Inflammatory macrophage treated with lipopolysaccharide for 4 hours (primary cell): ENCODE measurements at regions not wholly inside any gene's neighbourhood (a gene's known extent, or its start where the extent isn't known, plus 50 kb on each side); places are given as distances from the start of the nearest gene placed in this dataset.
"Not testable (repeated sequence)": the region's sequence is repeated elsewhere in the genome, so short reads cannot be mapped to it uniquely, and the experiment has no call there.

Experiments used
- DNase-seq: peaks from one replicate; pipeline ENCODE4 v3.0.0-alpha.2; 2020

GRCh38 chr5:28421141-28421540, 1382.8 kb upstream of the CDH9 start:
- no peak for DNase-seq

- no peak for DNase-seq
These were observed 1377.5 kb upstream of the CDH9 start for GRCh38 chr5:28415791-28416443.

GRCh38 chr5:28414619-28415018, 1376.2 kb upstream of the CDH9 start:
- no peak for DNase-seq

GRCh38 chr5:28408651-28409050, 1370.3 kb upstream of the CDH9 start:
- no peak for DNase-seq

DNA sequence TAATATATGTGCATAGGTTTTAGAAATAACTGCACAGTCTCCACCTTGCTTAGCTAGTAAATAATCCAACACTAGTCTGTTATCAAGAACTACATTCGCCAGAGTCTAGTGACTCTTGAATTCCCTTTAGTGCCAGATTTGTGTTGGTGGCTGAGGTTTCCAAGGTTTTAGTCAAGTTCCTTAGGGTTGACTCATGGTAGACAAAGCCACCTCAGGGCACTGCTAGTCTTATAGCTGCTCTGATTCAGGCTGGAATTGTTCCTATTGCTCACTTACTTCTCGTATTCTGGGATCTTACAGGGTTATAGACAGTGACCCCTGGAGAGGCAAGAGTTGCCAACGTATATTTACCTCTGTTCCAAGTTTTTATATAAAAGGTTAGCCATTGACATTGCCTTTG, 1369.8 kb upstream of the CDH9 start:
- DNase-seq, result no peak

- DNase-seq, result no peak
These were observed 1366.1 kb upstream of the CDH9 start for GRCh38 chr5:28404363-28405071.

GRCh38 chr5:28403846-28404245, 1365.5 kb upstream of the CDH9 start:
- DNase-seq, result no peak

DNA sequence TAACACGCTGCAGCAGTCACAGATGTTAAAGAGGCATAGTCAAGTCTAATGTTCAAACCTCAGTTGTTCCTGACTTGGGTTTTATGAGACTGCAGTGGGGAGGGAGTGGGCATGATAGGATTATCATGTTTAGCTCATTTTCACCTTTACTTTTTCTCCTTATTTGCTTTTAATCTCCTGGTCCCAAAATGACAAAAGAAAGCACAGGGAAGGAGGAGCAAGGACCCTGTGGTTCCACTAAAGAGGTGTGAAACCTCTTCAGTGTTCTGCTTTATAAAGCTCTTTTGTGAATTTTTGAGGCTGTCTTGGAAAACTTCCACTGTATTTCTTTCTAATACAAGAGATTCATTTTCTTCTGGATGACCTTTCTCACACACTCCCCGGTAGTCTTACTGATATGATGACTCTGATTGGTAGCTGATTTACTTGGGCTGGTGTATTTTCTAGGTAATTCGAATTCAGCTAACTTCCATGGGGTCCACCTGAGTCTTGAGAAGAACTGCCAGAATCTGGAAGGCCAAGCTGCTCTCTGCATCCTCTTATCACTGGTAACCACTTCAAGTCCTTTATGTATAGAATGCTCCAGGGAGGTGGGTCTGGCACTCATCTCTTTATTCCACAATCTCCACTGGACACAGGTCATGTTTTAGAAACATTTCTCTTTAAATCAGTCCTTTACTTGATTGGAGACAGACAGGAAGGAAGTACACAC, 1364.4 kb upstream of the CDH9 start:
- DNase-seq, result no peak

DNA sequence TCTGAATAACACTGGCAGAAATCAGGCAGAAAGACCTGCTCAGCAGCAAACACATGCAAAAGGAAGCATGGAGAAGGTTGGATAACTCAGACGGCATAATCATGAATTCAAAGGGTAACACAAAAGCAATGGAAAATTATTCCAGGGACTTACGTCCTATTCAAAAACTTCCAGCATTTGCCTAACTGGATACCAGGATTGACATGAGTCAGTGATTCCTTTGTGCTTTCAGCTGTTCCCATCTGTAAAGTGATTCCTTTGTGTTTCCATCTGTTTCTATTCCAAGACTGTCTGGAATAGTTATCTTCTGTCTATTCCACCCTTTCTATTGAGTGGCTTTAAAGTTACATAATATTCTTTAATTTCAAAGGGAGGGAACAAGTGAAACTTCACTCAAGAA, 1361.7 kb upstream of the CDH9 start:
- DNase-seq, result no peak

DNA sequence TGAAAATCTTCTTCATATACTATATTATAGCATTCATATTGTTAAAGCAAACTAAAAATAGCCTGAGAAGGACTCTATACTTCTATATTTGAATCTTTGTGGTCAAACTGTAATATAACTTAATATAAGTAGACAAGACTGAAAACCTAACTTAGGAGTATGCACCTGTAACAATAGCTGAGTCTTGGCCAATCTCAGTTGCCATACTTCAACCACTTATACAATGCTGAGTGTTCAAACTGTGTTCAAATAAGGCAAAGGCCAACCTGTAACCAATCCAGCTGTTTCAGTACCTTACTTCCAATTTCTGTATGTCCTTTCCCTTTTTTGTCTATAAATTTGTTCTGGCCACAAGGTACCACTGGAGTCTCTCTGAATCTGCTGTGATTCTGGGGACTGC, 1360.8 kb upstream of the CDH9 start:
- DNase-seq, result no peak

GRCh38 chr5:28398185-28398584, 1359.8 kb upstream of the CDH9 start:
- no peak for DNase-seq

GRCh38 chr5:28397502-28397941, 1359.1 kb upstream of the CDH9 start:
- DNase-seq, result no peak

GRCh38 chr5:28391277-28391676, 1352.9 kb upstream of the CDH9 start:
- no peak for DNase-seq

DNA sequence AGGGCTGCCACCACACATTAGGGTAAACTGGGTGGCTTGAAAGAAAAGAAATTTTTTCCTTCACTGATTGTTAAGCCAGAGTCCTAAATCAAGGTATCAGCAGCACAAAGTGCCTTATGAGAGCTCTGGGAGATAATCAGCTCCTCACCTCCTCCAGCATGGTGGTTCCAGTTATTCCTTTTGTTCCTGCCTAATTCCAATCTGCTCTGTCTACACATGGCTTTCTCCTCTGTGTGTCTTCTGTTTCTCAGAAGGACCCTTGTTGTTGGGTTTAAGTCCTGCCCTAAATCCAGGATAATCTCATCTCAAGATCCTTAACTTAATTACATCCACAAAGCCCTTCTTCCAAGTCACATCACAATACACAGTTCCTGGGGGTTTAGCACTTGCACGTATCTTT, 1352.0 kb upstream of the CDH9 start:
- DNase-seq, result no peak

- DNase-seq, result not testable (repeated sequence)
These were observed 1351.3 kb upstream of the CDH9 start for GRCh38 chr5:28389727-28390126.

DNA sequence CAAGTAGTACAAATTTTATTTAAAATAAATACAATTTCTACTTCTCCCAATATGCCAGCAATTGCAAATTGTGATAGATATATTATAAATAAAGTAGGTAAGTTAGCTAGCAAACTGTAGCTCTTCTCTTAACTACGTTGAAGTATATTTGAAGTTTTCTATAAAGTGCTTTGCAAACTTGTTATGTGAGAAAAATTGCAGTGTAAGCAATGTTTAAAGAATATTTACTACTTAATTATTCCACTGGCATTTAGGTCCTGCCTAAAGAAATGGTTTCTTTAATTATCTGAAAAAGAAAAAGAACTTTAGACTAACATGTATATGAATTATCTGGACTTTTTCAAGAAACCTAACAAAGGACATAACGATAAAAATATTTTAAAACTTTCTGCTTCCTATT, 1350.0 kb upstream of the CDH9 start:
- no peak for DNase-seq

DNA sequence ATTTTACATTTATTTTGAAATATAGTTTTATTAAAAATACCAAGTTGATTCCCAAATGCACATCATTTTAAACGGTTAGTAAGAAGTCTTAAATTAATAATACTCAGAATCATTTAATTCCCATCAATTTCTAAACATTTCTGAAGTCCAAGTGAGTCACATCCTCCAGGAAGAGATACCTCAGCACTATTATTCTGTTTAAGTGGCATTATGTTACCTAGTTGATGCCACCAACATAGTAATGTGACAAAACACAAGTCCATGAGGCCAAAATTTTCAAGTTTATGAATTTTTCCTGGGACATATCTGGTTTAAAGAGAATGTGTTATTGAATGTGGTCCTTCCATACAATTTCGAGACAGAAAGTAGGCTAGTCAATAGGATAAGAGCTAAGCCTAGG, 1348.3 kb upstream of the CDH9 start:
- DNase-seq, result no peak

DNA sequence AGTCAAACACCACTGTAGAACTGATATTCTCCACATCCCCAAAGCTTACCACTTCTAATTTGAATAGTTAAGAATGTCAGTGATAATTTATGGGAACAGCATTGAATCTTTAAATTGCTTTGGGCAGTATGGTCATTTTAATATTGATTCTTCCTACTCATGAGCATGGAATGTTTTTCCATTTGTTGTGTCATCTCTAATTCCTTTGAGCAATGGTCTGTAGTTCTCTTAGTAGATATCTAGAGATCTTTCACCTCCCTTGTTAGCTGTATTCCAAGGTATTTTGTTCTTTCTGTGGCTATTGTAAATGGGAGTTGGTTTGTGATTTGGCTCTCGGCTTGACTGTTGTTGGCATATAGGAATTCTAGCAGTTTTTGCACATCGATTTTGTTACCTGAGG, 1341.8 kb upstream of the CDH9 start:
- no peak for DNase-seq

DNA sequence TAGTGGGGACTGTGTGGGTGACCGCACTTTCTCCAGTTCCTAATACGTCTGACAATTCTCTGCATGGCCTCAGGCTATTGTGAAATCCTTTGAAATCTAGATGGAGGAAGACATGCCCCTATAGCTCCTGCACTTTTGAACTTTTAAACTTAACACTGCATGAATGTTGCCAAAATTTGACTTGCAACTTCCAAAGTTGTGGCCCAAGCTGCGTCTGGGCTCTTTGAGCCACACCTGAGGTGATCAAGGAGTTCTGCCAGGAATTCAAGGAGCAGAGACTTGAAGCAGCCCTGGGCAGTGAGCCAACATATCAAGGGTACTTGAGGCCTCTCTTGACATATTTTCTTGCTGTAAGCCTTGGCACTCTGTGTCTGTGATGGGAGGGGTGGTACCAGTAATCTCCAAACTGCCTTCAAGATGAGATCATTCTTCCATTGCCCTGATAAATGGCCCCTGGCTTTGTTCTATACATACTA, 1336.1 kb upstream of the CDH9 start:
- no peak for DNase-seq

DNA sequence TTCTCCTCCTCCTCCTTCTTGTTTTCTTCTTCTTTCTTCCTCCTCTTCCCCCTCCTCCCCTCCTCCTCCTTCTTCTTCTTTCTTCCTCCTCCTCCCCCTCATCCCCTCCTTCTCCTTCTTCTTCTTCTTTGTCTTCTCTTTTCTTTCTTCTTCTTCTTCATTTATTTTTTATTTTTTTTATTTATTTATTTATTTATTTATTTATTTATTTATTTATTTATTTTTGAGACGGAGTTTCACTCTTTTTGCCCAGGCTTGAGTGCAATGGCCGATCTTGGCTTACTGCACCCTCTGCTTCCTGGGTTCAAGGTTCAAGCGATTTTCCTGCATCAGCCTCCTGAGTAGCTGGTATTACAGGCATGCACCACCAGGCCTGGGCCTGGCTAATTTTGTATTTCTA, 1332.5 kb upstream of the CDH9 start:
- no peak for DNase-seq

- no peak for DNase-seq
These were observed 1331.0 kb upstream of the CDH9 start for GRCh38 chr5:28369418-28369817.

- no peak for DNase-seq
These were observed 1317.4 kb upstream of the CDH9 start for GRCh38 chr5:28355831-28356230.

GRCh38 chr5:28346696-28347095, 1308.3 kb upstream of the CDH9 start:
- no peak for DNase-seq

GRCh38 chr5:28344836-28345433, 1306.5 kb upstream of the CDH9 start:
- peak; percentile 18 for DNase-seq
